BJ (cell line): ENCODE measurements at regions not wholly inside any gene's neighbourhood (a gene's known extent, or its start where the extent isn't known, plus 50 kb on each side); places are given as distances from the start of the nearest gene placed in this dataset.

Source experiments
- CTCF ChIA-PET: fragments of 350-600 bp; formaldehyde crosslinking; extraction: SDS; loops from one replicate; lab custom pipeline; 2021; ENCODE audit warnings: antibody characterized with exemption, inconsistent platforms; lab: Yijun Ruan, JAX
- POLR2A ChIA-PET: fragments of 300-600 bp; sonication (Branson Sonifier 250); formaldehyde crosslinking; extraction: SDS; loops from one replicate; lab custom pipeline; 2021; ENCODE audit warnings: antibody characterized with exemption; lab: Charles Lee
- DNase-seq: peaks from one replicate; pipeline ENCODE4 v3.0.0-alpha.2; 2011; ENCODE audit warnings: low read depth
- H3K27me3 ChIP-seq: 2 replicates; pipeline ENCODE4 v1.6.0; 2011; ENCODE audit warnings: low read length; ENCODE audit not compliant: control insufficient read depth, insufficient read depth
- H3K36me3 ChIP-seq: 2 replicates; pipeline ENCODE4 v1.5.1; 2011; ENCODE audit warnings: low read length; ENCODE audit not compliant: control insufficient read depth, insufficient read depth
- H3K4me3 ChIP-seq: 2 replicates; pipeline ENCODE4 v1.5.1; 2011; ENCODE audit warnings: low read depth, mild to moderate bottlenecking, control low read depth, low read length
- CTCF ChIP-seq: IDR thresholded peaks from 2 replicates; pipeline ENCODE4 v1.5.1; 2011; ENCODE audit warnings: low read depth, mild to moderate bottlenecking, control low read depth, inconsistent platforms, low read length, moderate library complexity; ENCODE audit not compliant: insufficient read depth

GRCh38 chr12:115023279-115024265, 339.6 kb upstream of the TBX3 start:
- DNase-seq = no peak
- ChIA-PET POLR2A (no interaction called here), CTCF (interaction anchor here (0.6 to 1.0 kb wide), 2 partner anchors 37 to 607 kb away, joined by 3 read pairs; no protein-coding TSS in a partner anchor)
- no peak overlapping the region for H3K4me3 ChIP-seq
- H3K36me3 ChIP-seq = no peaks in the 10 kb centered on the region
- no peaks in the 10 kb centered on the region for H3K27me3 ChIP-seq
- TF ChIP-seq CTCF = no peak

- no peak for TF ChIP-seq CTCF
- DNase-seq = no peak
Measured at GRCh38 chr12:115020091-115020490, 336.1 kb upstream of the TBX3 start.

GRCh38 chr12:115017346-115017745, 333.4 kb upstream of the TBX3 start:
- TF ChIP-seq CTCF = no peak
- POLR2A ChIA-PET = interaction anchor here (0.5 kb wide), 1 partner anchor 733 kb away, joined by 3 read pairs; no protein-coding TSS in a partner anchor
- Histone ChIP-seq H3K27me3 (0 out of 2 replicates have a peak, but pooled peaks cover 1% of the 10 kb centered on the region), H3K4me3 (no peak overlapping the region), H3K36me3 (no peaks in the 10 kb centered on the region)
- no peak for DNase-seq
- CTCF ChIA-PET = interaction anchor here (1.5 kb wide), 1 partner anchor 13 kb away, joined by 4 read pairs; no protein-coding TSS in a partner anchor

More at GRCh38 chr12:115020091-115020490, 336.1 kb upstream of the TBX3 start:
- CTCF ChIA-PET = interaction anchor here (1.6 kb wide), 1 partner anchor 10 kb away, joined by 5 read pairs; no protein-coding TSS in a partner anchor
- Histone ChIP-seq H3K36me3 (no peaks in the 10 kb centered on the region), H3K4me3 (no peak overlapping the region), H3K27me3 (no peaks in the 10 kb centered on the region)
- POLR2A ChIA-PET = no interaction called here

GRCh38 chr12:115013236-115013981, 329.4 kb upstream of the TBX3 start:
- no peak for DNase-seq
- no peaks in the 10 kb centered on the region for H3K36me3 ChIP-seq
- peaks cover 1% of the 10 kb centered on the region; the same call in 1 of the 2 replicates for H3K27me3 ChIP-seq
- H3K4me3 ChIP-seq = no peak overlapping the region
- TF ChIP-seq CTCF = no peak
- ChIA-PET CTCF (no interaction called here), POLR2A (interaction anchor here (0.7 kb wide), 1 partner anchor 15 kb away, joined by 4 read pairs; no protein-coding TSS in a partner anchor)
